ENCODE measurements at regions not wholly inside any gene's neighbourhood (a gene's known extent, or its start where the extent isn't known, plus 50 kb on each side); places are given as distances from the start of the nearest gene placed in this dataset.

GRCh38 chr14:89037065-89037464 lies 212.6 kb downstream of the TTC8 start:
- CTCF ChIA-PET: no interaction called here
- FAIRE-seq: no peak
- dilution Hi-C loops (cut with MboI; ENCODE audit: extremely low pct_ligation_motif_present, low sequenced_read_pairs): no loop called here

More at GRCh38 chr14:89037065-89037464, 212.6 kb downstream of the TTC8 start:
- Histone ChIP-seq H3K9me3 (replicated peaks; ENCODE audit: control insufficient read depth, insufficient read depth, low read length) (no peaks in the 10 kb centered on the region), H3K27me3 (ENCODE audit: control insufficient read depth in 2 of 2, insufficient read depth in 2 of 2, low read length in 2 of 2) (peaks cover 0 to 11% of the 10 kb centered on the region in 2 experiments), H3K9ac (replicated peaks; ENCODE audit: extremely low read depth, insufficient read depth, low read length) (no peak overlapping the region), H2AFZ (ENCODE audit: low read depth, low read length) (no peak overlapping the region), H3K4me2 (ENCODE audit: insufficient read depth, low read length) (no peak overlapping the region), H4K20me1 (replicated peaks; ENCODE audit: control insufficient read depth, extremely low read depth, insufficient read depth, low read length) (no peaks in the 10 kb centered on the region), H3K4me1 (ENCODE audit: control insufficient read depth, extremely low read depth, insufficient read depth, low read length) (peaks cover 9% of the 10 kb centered on the region), H3K36me3 (ENCODE audit: control insufficient read depth in 2 of 2, extremely low read depth in 1 of 2, insufficient read depth in 2 of 2, low read length in 2 of 2) (no peaks in the 10 kb centered on the region), H3K27ac (ENCODE audit: insufficient read depth, low read depth, low read length) (no peak overlapping the region), H3K4me3 (replicated peaks in 1 of 3; ENCODE audit: insufficient read depth in 1 of 3, low read depth in 1 of 3, low read length in 3 of 3) (no peak overlapping the region), H3K79me2 (ENCODE audit: control insufficient read depth, insufficient read depth, low read length) (no peaks in the 10 kb centered on the region), H3K9me1 (replicated peaks; ENCODE audit: control insufficient read depth, extremely low read depth, insufficient read depth, low read length) (no peaks in the 10 kb centered on the region)
- TF ChIP-seq POLR2A (IDR thresholded peaks at IDR 0.05; ENCODE audit: low read depth, low read length) (no peak), EZH2 (IDR thresholded peaks at IDR 0.05; ENCODE audit: borderline replicate concordance, low read depth, low read length, severe bottlenecking) (no peak), POLR2AphosphoS5 (IDR thresholded peaks at IDR 0.05; ENCODE audit: insufficient read depth, low read depth, low read length) (no peak), MAX (IDR thresholded peaks at IDR 0.05; ENCODE audit: insufficient read depth, insufficient read length) (no peak), JUN (IDR thresholded peaks at IDR 0.05; ENCODE audit: borderline replicate concordance, insufficient read depth, insufficient read length, low read depth) (no peak), FOS (IDR thresholded peaks at IDR 0.05; ENCODE audit: borderline replicate concordance, insufficient read depth, low read length) (no peak), CTCF (IDR thresholded peaks at IDR 0.05; ENCODE audit: extremely low read depth in 1 of 2, insufficient read depth in 1 of 2, low read depth in 1 of 2, low read length in 2 of 2) (no peak), MYC (IDR thresholded peaks at IDR 0.05; ENCODE audit: low read depth, low read length) (no peak), GATA2 (IDR thresholded peaks at IDR 0.05; ENCODE audit: insufficient read depth, insufficient read length, low read depth, low read length) (no peak)
- BruUV-seq (replicated peaks): no TSS peak
- POLR2A ChIA-PET: no interaction called here
- intact Hi-C loops (cut with micrococcal nuclease): loop anchor here (5.0 kb wide), 1 partner anchor 1010 kb away; no protein-coding TSS in a partner anchor
- no peak for DNase-seq (ENCODE audit: low read depth, low spot score)

Data from endothelial cell of umbilical vein (primary cell).